ENCODE measurements at regions not wholly inside any gene's neighbourhood (a gene's known extent, or its start where the extent isn't known, plus 50 kb on each side); places are given as distances from the start of the nearest gene placed in this dataset.
"Not testable (repeated sequence)": the region's sequence is repeated elsewhere in the genome, so short reads cannot be mapped to it uniquely, and the experiment has no call there.

DNA sequence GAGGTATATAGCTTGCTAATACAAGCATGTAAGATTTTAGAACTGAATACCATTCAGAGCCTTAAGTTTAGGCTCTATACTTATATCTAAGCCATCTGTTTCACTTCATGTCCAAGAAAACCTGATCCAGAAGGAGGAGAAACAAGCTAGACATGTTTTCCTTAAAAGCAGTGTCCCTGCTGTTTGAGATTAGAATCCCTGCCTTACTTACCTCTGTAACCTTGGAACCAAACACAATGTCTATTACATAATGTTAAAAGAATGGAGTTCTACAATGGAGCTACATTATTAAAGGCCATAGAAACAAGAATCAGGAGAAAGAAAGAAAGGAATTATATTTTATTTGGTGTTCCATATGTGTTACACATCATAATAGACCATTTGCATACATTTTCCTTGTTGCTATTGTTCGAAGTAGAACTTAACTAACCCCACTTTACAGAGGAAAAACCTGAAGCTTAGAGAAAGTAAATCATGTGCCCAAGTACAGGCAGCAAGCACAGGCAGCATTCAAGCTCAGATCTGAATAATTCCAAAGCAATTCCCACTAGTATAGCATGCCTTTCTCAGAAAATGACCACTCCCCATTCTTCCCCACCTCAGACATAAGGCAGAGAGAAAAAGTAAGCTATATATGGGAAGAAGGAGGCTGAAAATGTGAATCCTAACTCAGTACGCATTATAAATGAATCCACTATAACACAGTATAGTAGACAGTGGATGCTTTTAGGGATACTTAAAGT lies 380.1 kb upstream of the SPAG17 start:
- DNase-seq (ENCODE audit: low spot score) = no peak

DNA sequence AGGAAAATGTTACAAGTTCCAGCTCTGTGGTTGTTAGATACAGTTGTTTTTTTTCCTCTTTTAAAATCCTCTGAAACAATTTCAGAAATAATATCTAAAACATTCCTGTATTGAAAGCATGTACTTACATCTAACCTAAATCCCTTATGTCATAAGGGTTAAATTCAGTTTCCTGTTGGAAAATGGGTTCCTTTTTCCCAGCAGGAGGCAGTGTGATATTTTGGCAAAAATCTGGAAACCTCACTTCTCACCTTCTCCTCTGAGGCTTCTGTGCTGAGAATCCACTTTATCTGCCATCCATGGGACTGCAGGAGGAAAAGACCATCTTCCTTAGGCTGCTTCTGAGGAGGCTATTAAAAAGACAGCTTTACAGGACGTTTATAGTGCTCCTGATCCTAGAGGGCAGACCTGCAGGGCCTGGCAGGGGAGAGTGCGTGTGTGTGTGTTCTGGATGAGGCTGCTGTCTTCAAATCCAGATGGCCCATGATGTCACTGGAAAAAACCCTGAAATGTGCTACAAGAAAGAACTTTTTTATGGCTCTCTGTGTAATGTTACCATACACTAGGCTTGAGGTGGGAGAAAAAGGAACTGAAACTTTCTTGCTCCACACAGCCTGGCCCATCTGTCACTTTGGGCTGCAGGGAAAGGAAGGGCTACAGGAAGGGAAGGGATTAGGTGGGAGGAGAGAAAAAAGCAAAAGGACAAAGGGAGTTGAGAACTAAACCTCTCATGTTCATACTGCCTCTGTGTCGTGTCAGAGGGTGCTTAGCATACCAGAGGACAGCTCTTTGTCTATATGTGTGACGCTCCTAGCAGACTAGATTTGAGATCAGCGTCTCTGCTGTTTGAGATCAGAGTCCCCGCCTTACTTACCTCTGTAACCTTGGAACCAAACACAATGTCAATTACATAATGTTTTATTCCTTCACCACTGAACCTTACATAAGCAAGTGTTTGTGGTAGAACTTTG lies 379.2 kb upstream of the SPAG17 start:
- no peak for DNase-seq (ENCODE audit: low spot score)

DNA sequence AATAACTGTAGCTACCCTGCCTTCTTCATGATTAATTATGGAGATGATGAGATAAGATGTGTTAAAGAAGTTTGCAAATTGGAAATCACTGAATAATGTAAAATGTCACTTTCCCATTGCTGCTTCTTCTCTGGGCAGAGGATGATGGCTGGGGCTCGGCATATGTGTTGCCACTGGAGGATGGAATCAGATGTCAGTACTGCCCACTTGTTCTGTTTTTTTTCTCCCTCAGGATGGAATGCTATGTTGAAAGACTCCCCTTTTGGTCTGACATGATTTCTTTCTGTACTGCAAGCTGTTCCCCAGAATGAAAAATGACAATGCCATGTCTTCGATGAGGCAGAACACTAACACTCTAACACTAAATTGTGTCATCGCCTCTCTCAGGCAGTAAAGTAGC lies 373.9 kb upstream of the SPAG17 start:
- DNase-seq (ENCODE audit: low spot score) = no peak

DNA sequence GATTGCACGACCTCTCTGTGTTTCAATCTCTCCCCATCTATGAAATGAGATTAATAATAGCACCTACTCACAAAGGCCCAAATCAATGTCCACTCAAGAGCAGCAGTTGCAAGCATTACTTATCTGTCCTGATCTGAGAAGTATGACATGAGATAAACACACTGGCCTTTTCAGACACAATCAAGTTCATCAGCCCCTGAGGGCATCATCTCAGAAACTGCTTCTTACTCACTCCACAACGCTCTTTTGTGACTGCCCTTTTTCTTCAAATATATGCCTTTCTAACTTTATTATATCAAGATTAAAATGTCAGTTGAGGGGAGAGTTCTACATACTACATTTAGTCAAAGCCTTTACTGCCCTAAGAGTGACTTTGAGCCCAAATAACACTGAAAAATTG lies 371.9 kb upstream of the SPAG17 start:
- DNase-seq (ENCODE audit: low spot score) = no peak

DNA sequence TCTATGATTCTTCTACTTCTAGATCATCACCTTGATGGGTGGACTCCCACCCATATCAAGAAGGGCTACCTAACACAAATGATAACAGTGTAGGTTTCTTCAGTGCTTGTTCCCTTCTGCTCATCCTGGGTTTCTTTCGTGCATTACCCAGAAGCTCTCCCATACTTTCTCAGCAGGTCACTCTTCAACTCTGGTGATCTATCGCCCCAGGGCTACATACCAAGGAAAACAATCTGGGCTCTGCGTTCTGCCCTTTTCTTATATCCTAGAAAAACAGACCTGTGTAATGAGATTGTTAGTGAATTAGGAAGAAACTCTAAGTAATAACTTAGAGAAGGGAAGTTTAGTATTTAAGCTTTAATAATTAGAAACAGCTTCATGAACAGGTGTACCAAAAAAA lies 370.6 kb upstream of the SPAG17 start:
- DNase-seq (ENCODE audit: low spot score) = no peak

DNA sequence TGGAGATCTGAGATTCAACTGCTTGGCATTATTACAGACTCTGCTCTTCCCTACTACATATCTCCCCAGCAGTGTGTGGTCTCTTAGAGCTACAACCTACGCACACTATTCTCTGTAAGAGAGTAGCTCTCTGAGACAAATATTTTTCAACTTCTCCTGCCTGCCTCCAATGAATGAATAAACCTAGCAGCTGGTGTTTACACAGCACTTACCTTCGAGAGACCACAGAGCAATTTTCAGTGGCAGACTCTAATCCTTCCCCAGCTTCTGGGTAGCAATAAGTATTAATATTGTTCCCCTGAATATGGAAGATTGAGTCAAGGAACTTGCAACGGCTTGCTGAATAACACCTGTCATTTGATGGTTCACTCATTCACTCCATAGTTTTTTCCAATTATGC lies 350.9 kb upstream of the SPAG17 start:
- no peak for DNase-seq (ENCODE audit: low spot score)

DNA sequence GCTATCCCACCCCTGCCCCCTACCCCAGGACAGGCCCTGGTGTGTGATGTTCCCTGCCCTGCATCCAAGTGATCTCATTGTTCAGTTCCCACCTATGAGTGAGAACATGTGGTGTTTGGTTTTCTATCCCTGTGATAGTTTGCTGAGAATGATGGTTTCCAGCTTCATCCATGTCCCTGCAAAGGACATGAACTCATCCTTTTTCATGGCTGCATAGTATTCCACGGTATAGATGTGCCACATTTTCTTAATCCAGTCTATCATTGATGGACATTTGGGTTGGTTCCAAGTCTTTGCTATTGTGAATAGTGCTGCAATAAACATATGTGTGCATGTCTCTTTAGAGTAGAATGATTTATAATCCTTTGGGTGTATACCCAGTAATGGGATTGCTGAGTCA lies 326.9 kb upstream of the SPAG17 start:
- DNase-seq (ENCODE audit: low spot score) = not testable (repeated sequence)

DNA sequence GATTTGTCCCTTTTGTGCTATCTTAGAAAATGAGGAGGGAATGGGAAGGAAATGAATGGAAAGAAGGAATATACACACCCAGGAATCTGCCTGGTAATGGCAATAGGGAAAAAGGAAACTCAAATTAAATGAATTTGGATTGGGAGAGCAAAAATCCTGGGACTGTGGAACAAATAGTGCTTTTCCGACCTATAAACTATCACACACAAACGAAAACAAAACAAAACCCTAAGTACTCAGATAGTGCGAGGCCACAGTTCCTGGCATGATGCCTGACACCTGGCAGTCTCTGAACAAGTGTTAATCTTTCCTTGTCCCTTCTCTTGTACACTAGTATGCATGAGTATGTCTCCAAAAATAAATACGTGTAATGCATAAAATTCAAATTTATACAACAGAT lies 319.8 kb upstream of the SPAG17 start:
- DNase-seq (ENCODE audit: low spot score) = no peak

DNA sequence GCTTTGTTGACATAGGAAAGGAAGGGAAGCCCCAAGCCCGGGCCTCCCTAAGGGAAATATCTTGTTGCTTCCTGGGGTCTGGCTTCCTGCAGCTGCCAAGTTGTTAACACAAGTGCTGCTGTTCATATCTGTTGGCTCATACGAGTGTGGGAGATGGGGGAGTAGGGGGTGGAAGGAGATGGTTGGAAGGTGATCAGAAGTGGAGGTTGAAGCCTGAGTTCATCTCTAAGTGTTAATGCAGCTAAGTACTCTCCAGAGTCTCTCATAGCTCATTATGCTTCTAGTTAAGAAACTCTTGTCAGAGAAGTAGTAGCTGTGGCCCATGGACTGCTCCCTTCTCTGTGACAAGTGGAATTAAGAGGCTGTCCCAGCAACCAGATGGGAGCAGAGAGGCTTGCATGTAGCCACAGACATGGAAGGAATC lies 319.2 kb upstream of the SPAG17 start:
- no peak for DNase-seq (ENCODE audit: low spot score)

DNA sequence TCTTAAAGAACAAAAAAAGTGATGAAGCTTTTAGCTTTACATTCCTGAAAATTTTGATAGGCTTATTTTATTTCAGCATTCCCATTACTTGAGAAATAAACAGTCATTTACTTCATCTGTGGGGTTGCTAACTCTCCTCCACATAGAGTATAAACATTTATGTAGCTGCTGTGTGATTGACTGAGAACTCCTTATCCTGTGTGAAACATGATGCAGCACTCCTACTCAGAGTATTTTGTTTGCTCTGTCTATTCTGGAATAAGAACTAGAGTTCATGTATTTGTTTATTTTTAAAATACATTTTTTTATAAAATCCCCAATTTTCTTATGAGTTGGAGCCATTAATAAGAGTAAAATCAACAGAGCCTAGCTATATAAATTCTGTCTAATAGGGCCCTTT lies 318.7 kb upstream of the SPAG17 start:
- no peak for DNase-seq (ENCODE audit: low spot score)

DNA sequence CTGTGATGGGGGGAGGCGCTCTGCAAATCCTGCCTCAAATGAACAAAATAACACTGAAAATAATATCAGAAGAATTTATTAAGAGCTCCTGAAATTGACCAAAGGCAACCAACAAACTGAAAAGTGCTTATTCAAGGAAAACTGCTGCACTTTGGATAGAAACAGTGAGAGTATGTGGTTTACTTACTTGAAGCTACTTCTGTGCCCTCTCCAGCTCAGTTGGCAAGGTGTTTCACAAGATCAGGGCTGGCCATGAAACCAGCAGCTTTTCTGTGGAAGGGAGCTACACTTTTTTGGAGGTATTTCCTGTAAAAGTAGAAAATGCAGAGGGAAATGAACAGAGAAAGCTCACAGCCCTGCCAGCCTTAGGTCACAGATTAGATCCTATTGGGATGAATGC lies 310.0 kb upstream of the SPAG17 start:
- no peak for DNase-seq (ENCODE audit: low spot score)

DNA sequence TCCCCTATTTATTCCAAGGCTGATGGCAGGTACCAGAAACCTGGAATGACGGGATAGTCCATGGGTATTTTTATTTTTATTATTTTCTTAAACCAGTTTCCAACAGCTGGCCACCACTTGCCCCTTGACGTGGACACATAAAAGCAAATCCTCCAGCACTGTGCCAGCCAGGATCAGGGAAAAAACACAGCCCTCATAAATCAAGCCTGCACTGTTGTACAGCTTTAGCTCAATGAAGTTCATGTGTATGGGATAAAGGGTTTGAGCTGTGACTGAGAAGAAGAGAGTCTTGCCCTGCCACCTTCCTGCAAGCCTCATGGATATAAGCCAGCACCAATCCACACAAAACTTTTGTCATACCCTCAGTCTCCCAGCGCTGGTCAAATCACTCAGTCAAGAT lies 303.8 kb upstream of the SPAG17 start:
- no peak for DNase-seq (ENCODE audit: low spot score)

DNA sequence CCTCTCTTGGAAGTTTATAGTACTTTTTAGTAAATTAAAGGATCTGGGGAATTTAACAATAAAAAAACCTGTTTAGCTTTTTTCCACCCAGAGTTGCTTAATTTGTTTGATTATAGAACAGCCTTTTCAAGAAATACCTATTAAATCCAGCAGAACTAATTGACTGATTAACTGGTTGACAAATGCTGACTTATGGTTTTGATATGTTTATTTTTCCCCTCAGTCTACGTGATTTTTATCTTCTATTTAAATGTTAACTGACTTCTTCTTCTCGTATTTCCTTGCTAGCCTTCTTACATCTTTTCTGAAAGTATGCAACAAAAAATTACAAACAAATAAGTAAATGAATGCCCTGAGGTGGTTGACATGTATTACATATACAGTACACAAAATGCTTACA lies 302.9 kb upstream of the SPAG17 start:
- no peak for DNase-seq (ENCODE audit: low spot score)

DNA sequence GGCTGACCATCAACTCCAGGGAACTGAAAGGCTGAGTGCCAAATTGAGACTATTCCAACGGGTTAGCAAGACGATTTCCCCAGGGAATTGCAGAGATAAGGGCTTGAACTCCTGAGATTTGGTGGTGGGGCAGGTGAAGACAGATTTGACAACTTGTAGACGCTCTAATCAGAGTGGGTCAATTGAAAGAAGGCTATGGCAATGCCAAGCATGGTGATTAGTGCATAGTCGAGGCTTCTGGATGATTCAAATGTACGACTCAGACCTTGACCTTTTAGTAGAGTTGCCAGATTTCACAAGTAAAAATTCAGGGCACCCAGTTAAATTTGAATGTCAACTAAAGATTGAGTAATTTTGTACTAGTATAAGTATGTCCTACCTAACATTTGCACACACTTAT lies 302.1 kb upstream of the SPAG17 start:
- DNase-seq (ENCODE audit: low spot score) = no peak

DNA sequence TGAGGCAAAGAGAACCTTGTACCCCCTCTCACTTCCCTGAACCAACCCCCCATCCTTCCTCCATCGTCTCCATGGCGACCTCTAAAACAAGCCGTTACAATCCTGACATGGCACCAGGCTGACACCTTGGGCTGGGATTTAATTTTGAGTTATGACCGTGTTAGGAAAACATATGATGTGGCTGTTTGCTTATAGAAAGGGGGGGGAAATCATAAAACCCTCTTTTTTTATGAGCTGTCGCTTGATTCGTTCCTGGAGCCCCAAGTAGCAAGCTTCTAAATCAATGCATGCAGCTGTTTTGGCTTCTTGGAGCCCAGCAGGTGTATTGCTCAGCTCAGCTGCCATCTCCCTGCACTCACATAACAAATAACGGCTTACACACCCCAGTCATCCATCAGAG lies 301.2 kb upstream of the SPAG17 start:
- no peak for DNase-seq (ENCODE audit: low spot score)

DNA sequence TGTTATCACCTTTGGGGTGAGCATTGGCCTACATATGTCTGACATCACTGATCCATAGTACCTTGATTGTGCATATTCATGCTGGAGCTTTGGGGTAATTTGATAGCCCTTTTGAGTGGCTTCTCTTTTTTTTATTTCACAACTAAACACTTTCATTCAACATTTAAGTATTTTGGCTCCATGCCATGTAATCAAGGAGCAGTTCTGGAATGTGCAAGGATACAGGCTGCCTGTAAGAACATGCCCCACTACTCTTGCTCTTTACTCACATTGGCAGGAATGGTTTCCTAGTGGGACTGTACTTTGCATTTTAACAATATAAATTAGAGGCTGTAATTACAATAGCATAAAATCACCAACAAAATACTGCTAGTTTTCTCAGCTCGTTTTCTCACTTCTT lies 300.7 kb upstream of the SPAG17 start:
- no peak for DNase-seq (ENCODE audit: low spot score)

DNA sequence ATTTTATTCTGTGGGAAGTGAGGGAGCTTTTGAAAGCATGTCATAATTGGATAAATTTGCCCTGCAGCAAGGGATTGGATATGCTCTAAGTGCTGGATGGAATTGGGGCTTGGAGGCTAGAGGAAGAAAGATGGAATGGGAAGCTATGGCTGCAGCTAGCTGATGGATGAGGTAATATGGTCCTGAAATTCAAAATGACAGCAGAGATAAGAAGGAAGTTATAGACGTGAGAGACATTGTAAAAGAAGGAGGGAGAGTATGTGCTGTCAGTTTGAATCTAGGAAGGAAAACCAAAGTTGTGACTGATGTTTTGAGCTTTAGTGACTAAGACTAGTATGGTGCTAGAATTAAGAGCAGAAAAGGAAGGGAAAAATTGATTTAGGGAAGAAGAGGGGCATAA lies 299.9 kb upstream of the SPAG17 start:
- DNase-seq (ENCODE audit: low spot score) = no peak

DNA sequence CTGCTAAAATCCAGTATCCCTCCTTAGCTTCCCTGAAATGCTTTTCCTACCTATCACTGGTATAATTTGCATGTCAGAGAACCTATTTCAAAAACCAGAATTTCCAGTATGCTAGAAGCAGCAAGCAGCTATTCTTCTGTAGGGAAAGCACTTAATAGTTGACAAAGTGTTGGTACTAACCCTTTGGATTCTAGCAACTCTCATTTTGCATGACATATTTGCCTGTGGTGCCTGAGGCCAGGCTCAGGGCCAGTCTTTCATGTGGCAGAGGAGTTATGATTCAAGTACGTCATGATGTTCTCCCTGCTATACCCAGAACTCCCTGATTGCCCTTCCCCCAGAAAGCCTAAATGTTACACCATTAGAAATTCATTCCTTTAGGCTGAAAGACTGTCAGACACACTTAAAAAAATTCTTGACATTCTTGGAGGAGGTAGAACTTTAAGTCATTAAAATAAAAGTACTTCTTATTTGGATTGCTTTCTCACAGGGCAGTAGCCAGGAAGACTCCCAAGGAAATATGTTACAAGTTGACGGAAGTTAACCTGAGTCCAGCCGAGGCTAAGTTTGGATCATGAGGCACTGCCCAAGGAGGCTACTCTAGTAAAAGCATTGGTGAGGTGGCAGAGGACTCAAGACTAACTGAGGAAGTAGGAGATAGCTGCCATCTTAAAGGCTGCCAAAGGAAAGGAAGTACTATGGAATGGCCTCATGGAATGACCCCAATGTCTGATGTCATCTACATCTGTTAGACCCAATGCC lies 298.4 kb upstream of the SPAG17 start:
- DNase-seq (ENCODE audit: low spot score) = no peak

DNA sequence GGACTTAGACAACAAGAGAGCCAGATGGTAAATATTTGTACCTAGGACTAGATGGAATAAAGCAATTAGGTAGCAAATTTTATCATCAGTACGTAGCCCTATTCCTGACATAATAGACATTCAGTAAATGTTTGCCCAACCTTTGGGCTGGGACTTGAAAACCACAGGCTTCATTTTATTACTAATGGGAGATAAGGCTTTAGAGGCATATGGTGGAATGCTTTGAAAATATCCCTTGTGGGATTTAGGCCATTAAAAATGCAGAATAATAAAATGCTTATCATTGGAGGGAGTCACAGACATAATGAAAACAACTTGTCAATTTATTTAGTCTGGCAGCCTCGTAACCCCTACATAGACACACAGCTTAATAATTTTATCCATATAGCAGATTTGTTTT lies 296.1 kb upstream of the SPAG17 start:
- peak; percentile 75 for DNase-seq (ENCODE audit: low spot score)

DNA sequence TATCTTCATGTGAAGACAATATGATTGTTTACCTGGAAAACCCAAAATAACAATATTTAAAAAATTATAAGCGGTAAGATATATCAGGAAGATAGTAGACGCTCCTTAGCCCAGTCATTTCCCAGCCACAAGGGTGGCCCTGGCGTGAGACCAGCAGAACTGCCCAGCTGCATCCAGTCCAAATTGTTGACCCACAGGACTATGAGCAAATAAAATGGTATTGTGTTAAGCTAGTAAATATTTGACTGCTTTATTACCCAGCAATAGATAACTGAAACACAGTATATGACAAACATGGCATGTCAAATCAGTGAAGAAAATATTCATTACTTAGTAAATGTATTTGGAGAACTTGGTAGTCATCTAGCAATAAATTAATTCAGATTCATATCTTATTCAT lies 294.3 kb upstream of the SPAG17 start:
- no peak for DNase-seq (ENCODE audit: low spot score)

DNA sequence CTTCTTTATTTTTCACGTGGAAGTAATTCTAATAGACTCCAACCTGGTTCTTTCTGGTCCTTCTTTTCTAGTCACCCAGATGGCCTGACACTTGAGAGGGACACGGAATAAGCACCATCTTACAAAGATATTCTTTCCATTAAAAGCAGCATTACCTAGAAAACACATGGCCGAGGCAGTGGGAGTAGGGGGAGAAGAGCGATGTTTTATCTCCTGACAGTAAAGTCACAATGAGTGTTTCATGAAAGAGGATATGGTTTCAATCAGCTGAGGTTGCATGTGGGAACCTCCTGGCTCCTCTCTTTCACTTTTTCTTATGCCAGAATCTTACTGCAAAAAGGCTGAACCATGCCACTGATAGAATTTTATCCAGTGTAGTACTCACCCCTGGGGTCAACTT lies 288.8 kb upstream of the SPAG17 start:
- no peak for DNase-seq (ENCODE audit: low spot score)

DNA sequence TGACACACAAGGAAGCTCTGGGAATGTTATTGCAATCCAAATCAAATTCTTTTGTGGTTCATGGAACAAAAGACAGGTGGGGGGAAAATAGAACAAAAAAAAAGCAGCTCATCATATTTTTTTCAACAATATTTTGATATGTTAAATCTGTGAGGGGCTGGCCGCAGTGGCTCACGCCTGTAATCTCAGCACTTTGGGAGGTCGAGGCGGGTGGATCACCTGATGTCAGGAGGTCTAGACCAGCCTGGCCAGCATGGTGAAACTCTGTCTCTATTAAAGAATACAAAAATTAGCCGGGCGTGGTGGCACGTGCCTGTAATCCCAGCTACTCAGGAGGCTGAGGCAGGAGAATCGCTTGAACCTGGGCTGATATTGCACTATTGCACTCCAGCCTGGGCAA lies 279.4 kb upstream of the SPAG17 start:
- not testable (repeated sequence) for DNase-seq (ENCODE audit: low spot score)

DNA sequence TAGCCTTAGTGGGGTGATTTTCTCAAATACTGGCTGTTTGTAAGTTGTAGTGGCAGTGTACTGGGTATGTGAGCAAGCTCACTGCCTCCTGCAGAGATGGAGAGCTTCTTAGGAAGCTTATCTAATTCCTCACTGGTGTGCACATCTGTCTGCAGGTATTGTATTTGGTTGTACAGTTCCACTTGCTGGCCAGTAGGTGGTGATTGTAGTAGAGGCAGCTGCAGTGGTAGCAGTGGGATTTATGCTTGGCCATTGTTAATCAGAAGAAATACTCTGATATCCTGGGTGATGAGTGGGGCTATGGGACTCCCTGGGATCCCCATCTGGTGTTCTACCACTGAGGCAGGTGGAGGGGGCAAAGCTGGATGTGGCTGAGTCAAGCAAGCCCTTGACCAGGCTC lies 276.1 kb upstream of the SPAG17 start:
- DNase-seq (ENCODE audit: low spot score) = no peak
